Neural cell (in vitro differentiated cells): ENCODE measurements at regions not wholly inside any gene's neighbourhood (a gene's known extent, or its start where the extent isn't known, plus 50 kb on each side); places are given as distances from the start of the nearest gene placed in this dataset.

Source experiments
- H2AFZ ChIP-seq: fragments of 200-600, 300-800 bp; sonication (generic), shearing (Covaris generic); 2 replicates; pipeline ENCODE4 v1.6.0; 2014; ENCODE audit warnings: low read depth, mild to moderate bottlenecking, antibody characterized with exemption, low read length, moderate library complexity
- H3F3A ChIP-seq: fragments of 200-600 bp; shearing (Covaris generic); 2 replicates; pipeline ENCODE4 v1.6.1; 2016; ENCODE audit warnings: mild to moderate bottlenecking, moderate library complexity, mixed read lengths, antibody characterized with exemption, low read length; ENCODE audit not compliant: insufficient read depth, poor library complexity, severe bottlenecking
- H3K27ac ChIP-seq: fragments of 200-600, 300-800 bp; sonication (generic), shearing (Covaris generic); 2 replicates; pipeline ENCODE4 v1.5.1; 2014; ENCODE audit warnings: mild to moderate bottlenecking, low read length, moderate library complexity
- H3K27me3 ChIP-seq: fragments of 300-800, 200-600 bp; sonication (generic), shearing (Covaris generic); 2 replicates; pipeline ENCODE4 v1.6.0; 2014; ENCODE audit warnings: mild to moderate bottlenecking, low read depth, low read length, moderate library complexity; ENCODE audit not compliant: insufficient read depth
- H3K36me3 ChIP-seq: fragments of 300-800, 200-600 bp; sonication (generic), shearing (Covaris generic); 2 replicates; pipeline ENCODE4 v1.5.1; 2014; ENCODE audit warnings: mild to moderate bottlenecking, antibody characterized with exemption, low read length, moderate library complexity; ENCODE audit not compliant: insufficient read depth
- H3K4me2 ChIP-seq: fragments of 300-800, 200-600 bp; sonication (generic), shearing (Covaris generic); 2 replicates; pipeline ENCODE4 v1.6.0; 2014; ENCODE audit warnings: mild to moderate bottlenecking, low read length
- H3K4me3 ChIP-seq: fragments of 300-800, 200-600 bp; sonication (generic), shearing (Covaris generic); 2 replicates; pipeline ENCODE4 v1.5.1; 2014; ENCODE audit warnings: mild to moderate bottlenecking, low read length, moderate library complexity
- H3K79me2 ChIP-seq: fragments of 200-600 bp; shearing (Covaris generic); replicated peaks from 2 replicates; pipeline ENCODE4 v1.6.0; 2014; ENCODE audit warnings: mild to moderate bottlenecking, low read length, moderate library complexity; ENCODE audit not compliant: insufficient read depth
- H3K9ac ChIP-seq: fragments of 300-800, 200-600 bp; sonication (generic), shearing (Covaris generic); 2 replicates; pipeline ENCODE4 v1.6.1; 2016; ENCODE audit warnings: mild to moderate bottlenecking, low read length, mixed read lengths
- H3K9me2 ChIP-seq: fragments of 200-600 bp; shearing (Covaris generic); 2 replicates; pipeline ENCODE4 v1.6.1; 2016; ENCODE audit warnings: mild to moderate bottlenecking, low read length, mixed read lengths; ENCODE audit not compliant: insufficient read depth
- H3K9me3 ChIP-seq: fragments of 200-600, 300-800 bp; sonication (generic), shearing (Covaris generic); 2 replicates; pipeline ENCODE4 v1.6.1; 2016; ENCODE audit warnings: mild to moderate bottlenecking, mixed run types, low read length, moderate library complexity, mixed read lengths
- H4K20me1 ChIP-seq: fragments of 200-600 bp; shearing (Covaris generic); 2 replicates; pipeline ENCODE4 v1.6.1; 2016; ENCODE audit warnings: mild to moderate bottlenecking, mixed run types; ENCODE audit not compliant: insufficient read depth
- EP300 ChIP-seq: fragments of 450-650 bp; conservative IDR thresholded peaks from 2 replicates; pipeline ENCODE4 v1.6.1; 2014; ENCODE audit warnings: antibody characterized with exemption, mild to moderate bottlenecking, moderate library complexity; ENCODE audit not compliant: poor library complexity, severe bottlenecking
- EZH2 ChIP-seq: fragments of 200-600, 300-800 bp; shearing (Covaris generic), sonication (generic); IDR thresholded peaks from 2 replicates; pipeline ENCODE4 v1.6.1; 2014; ENCODE audit warnings: antibody characterized with exemption, low read length, borderline replicate concordance, mild to moderate bottlenecking; ENCODE audit not compliant: insufficient read depth, poor library complexity, severe bottlenecking
- MXI1 ChIP-seq: fragments of 450-650 bp; conservative IDR thresholded peaks from 2 replicates; pipeline ENCODE4 v1.6.1; 2014; ENCODE audit warnings: antibody characterized with exemption, mild to moderate bottlenecking; ENCODE audit not compliant: poor library complexity, severe bottlenecking
- POLR2AphosphoS5 ChIP-seq: IDR thresholded peaks from 2 replicates; pipeline ENCODE4 v1.6.1; 2012
- RAD21 ChIP-seq: fragments of 450-650 bp; conservative IDR thresholded peaks from 2 replicates; pipeline ENCODE4 v1.6.1; 2014; ENCODE audit warnings: antibody characterized with exemption, mild to moderate bottlenecking, moderate library complexity
- SMC3 ChIP-seq: fragments of 450-650 bp; conservative IDR thresholded peaks from 2 replicates; pipeline ENCODE4 v1.6.1; 2014; ENCODE audit warnings: antibody characterized with exemption, mild to moderate bottlenecking, moderate library complexity; ENCODE audit not compliant: poor library complexity
- TAF1 ChIP-seq: IDR thresholded peaks from 2 replicates; pipeline ENCODE4 v1.6.1; 2012; ENCODE audit warnings: low read depth
- TF ChIP-seq, protein P1 (sequence below): IDR thresholded peaks from 2 replicates; pipeline ENCODE4 v1.6.1; 2012; ENCODE audit warnings: borderline replicate concordance
- TF ChIP-seq, protein P2 (sequence below): fragments of 450-650 bp; IDR thresholded peaks from 2 replicates; pipeline ENCODE4 v1.5.1; 2014; ENCODE audit warnings: antibody characterized with exemption, mild to moderate bottlenecking, moderate library complexity; ENCODE audit not compliant: poor library complexity, severe bottlenecking

DNA sequence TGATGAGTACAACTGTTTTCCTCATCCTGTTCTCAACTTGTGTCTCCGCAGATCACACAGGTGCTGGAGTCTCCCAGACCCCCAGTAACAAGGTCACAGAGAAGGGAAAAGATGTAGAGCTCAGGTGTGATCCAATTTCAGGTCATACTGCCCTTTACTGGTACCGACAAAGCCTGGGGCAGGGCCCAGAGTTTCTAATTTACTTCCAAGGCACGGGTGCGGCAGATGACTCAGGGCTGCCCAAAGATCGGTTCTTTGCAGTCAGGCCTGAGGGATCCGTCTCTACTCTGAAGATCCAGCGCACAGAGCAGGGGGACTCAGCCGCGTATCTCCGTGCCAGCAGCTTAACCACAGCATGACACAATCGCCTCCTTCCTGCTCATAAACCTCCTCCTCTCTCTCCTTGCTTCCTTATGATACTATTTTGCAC, 126.7 kb upstream of the PRSS58 start:
- H3K79me2 ChIP-seq, result no peaks in the 10 kb centered on the region
- H3K4me2 ChIP-seq, result no peak overlapping the region
- no peaks in the 10 kb centered on the region for H3K27me3 ChIP-seq
- H3K9ac ChIP-seq, result no peak overlapping the region
- H2AFZ ChIP-seq, result no peak overlapping the region
- H4K20me1 ChIP-seq, result no peaks in the 10 kb centered on the region
- no peak overlapping the region for H3K27ac ChIP-seq
- H3K4me3 ChIP-seq, result no peak overlapping the region
- no peaks in the 10 kb centered on the region for H3K9me3 ChIP-seq
- no peaks in the 10 kb centered on the region for H3K9me2 ChIP-seq
- TF ChIP-seq POLR2AphosphoS5 (no peak), MXI1 (no peak), EP300 (no peak), EZH2 (no peak), RAD21 (no peak), TAF1 (no peak), SMC3 (no peak)
- TF ChIP-seq, protein P1, sequence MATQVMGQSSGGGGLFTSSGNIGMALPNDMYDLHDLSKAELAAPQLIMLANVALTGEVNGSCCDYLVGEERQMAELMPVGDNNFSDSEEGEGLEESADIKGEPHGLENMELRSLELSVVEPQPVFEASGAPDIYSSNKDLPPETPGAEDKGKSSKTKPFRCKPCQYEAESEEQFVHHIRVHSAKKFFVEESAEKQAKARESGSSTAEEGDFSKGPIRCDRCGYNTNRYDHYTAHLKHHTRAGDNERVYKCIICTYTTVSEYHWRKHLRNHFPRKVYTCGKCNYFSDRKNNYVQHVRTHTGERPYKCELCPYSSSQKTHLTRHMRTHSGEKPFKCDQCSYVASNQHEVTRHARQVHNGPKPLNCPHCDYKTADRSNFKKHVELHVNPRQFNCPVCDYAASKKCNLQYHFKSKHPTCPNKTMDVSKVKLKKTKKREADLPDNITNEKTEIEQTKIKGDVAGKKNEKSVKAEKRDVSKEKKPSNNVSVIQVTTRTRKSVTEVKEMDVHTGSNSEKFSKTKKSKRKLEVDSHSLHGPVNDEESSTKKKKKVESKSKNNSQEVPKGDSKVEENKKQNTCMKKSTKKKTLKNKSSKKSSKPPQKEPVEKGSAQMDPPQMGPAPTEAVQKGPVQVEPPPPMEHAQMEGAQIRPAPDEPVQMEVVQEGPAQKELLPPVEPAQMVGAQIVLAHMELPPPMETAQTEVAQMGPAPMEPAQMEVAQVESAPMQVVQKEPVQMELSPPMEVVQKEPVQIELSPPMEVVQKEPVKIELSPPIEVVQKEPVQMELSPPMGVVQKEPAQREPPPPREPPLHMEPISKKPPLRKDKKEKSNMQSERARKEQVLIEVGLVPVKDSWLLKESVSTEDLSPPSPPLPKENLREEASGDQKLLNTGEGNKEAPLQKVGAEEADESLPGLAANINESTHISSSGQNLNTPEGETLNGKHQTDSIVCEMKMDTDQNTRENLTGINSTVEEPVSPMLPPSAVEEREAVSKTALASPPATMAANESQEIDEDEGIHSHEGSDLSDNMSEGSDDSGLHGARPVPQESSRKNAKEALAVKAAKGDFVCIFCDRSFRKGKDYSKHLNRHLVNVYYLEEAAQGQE, result no peak
- TF ChIP-seq, protein P2, sequence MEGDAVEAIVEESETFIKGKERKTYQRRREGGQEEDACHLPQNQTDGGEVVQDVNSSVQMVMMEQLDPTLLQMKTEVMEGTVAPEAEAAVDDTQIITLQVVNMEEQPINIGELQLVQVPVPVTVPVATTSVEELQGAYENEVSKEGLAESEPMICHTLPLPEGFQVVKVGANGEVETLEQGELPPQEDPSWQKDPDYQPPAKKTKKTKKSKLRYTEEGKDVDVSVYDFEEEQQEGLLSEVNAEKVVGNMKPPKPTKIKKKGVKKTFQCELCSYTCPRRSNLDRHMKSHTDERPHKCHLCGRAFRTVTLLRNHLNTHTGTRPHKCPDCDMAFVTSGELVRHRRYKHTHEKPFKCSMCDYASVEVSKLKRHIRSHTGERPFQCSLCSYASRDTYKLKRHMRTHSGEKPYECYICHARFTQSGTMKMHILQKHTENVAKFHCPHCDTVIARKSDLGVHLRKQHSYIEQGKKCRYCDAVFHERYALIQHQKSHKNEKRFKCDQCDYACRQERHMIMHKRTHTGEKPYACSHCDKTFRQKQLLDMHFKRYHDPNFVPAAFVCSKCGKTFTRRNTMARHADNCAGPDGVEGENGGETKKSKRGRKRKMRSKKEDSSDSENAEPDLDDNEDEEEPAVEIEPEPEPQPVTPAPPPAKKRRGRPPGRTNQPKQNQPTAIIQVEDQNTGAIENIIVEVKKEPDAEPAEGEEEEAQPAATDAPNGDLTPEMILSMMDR, result no peak
- no peaks in the 10 kb centered on the region for H3K36me3 ChIP-seq
- H3F3A ChIP-seq, result no peaks in the 10 kb centered on the region

DNA sequence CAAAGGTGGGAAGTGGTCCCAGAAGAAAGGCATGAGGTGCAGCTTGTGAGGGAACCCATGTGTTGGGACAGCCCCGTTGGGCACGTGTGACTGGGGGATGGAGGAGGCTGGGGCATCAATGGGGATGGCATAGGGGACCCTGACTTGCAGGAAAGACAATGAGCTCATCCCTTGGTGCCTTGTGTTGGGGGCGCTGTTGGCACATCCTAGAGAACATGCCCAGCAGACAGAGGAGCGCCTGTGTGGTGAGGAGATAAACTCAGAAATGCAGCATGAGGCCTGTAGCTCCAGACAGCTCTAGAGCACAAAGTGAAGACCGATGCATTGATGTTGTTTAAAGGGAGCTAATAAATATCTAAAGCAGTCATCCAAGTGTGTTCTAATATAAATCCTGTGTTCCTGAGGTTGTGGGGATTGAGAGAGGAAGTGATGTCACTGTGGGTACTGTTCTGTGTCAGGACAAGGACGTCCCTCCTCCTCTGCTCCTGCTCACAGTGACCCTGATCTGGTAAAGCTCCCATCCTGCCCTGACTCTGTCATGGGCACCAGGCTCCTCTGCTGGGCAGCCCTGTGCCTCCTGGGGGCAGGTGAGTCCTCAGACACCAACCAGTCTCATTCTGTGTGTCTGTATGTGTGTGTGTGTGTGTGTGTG, 126.1 kb upstream of the PRSS58 start:
- H3F3A ChIP-seq, result no peaks in the 10 kb centered on the region
- H3K27me3 ChIP-seq, result no peaks in the 10 kb centered on the region
- no peak overlapping the region for H3K4me2 ChIP-seq
- no peak overlapping the region for H3K4me3 ChIP-seq
- no peak overlapping the region for H3K27ac ChIP-seq
- H3K79me2 ChIP-seq, result no peaks in the 10 kb centered on the region
- TF ChIP-seq, protein P2, result no peak
- no peak for TF ChIP-seq EP300
- TF ChIP-seq, protein P1, result no peak
- TF ChIP-seq MXI1, result no peak
- no peak for TF ChIP-seq RAD21
- TF ChIP-seq TAF1, result no peak
- no peaks in the 10 kb centered on the region for H4K20me1 ChIP-seq
- H3K9me3 ChIP-seq, result no peaks in the 10 kb centered on the region
- no peaks in the 10 kb centered on the region for H3K36me3 ChIP-seq
- no peaks in the 10 kb centered on the region for H3K9me2 ChIP-seq
- H3K9ac ChIP-seq, result no peak overlapping the region
- H2AFZ ChIP-seq, result no peak overlapping the region
